HepG2 (cell line): ENCODE measurements at regions not wholly inside any gene's neighbourhood (a gene's known extent, or its start where the extent isn't known, plus 50 kb on each side); places are given as distances from the start of the nearest gene placed in this dataset.

ENCODE experiments used
- ATAC-seq: fragments of 200-7000 bp; cut with Tn5 transposase; 3 replicates; pipeline ENCODE4 v1.9.1; 2020; ENCODE audit warnings: mild to moderate bottlenecking, moderate library complexity
- BruUV-seq: library from RNA; stranded (reverse); fragments of 400-500 nt; replicated peaks from 2 replicates; lab custom pipeline; 2021; lab: Mats Ljungman, UMichigan
- CTCF ChIA-PET: fragments of 300-600 bp; formaldehyde crosslinking; extraction: SDS; loops from one replicate; lab custom pipeline; 2021; ENCODE audit warnings: low total read pairs, inconsistent platforms, low intra/inter-chr PET ratio; lab: Yijun Ruan, JAX
- POLR2A ChIA-PET: fragments of 350-600 bp; sonication (Branson Sonifier 250); formaldehyde crosslinking; loops from one replicate; lab custom pipeline; 2020; ENCODE audit warnings: antibody characterized with exemption, inconsistent platforms; lab: Yijun Ruan, JAX
- DNase-seq: peaks from one replicate; pipeline ENCODE4 v3.0.0-alpha.2; 2015; ENCODE audit warnings: low spot score
- FAIRE-seq: peaks from 3 replicates; lab custom pipeline; 2011; peaks lifted over from hg19 to GRCh38; lab: Jason Lieb, UNC
- H2AFZ ChIP-seq: one replicate; pipeline ENCODE4 v1.6.1; 2011; ENCODE audit warnings: low read length, inconsistent platforms
- H3K27ac ChIP-seq: fragments of 300-600 bp; 3 replicates; pipeline ENCODE4 v1.8.0; 2011; ENCODE audit warnings: mixed run types, mild to moderate bottlenecking, mixed read lengths, low read length, inconsistent platforms; ENCODE audit not compliant: insufficient read depth; ENCODE audit errors: extremely low read length
- H3K27me3 ChIP-seq, 2 experiments: fragments of 200-600 bp in 1 of 2; 2 replicates in 1 of 2; 3 replicates in 1 of 2; pipeline versions ENCODE4 v1.6.0 to v1.8.0; 2011; ENCODE audit warnings: low read length in 2 of 2, mild to moderate bottlenecking in 2 of 2, moderate library complexity in 2 of 2, inconsistent platforms in 1 of 2; ENCODE audit not compliant: insufficient read depth in 2 of 2, control insufficient read depth in 1 of 2
- H3K36me3 ChIP-seq, 2 experiments: fragments of 200-600 bp in 1 of 2; replicated peaks in 1 of 2; 2 replicates in 1 of 2; 3 replicates in 1 of 2; pipeline versions ENCODE4 v1.5.1 to v1.8.0; 2011; ENCODE audit warnings: low read length in 2 of 2, inconsistent platforms in 1 of 2; ENCODE audit not compliant: insufficient read depth in 2 of 2, control insufficient read depth in 1 of 2
- H3K4me1 ChIP-seq: 2 replicates; pipeline ENCODE4 v1.5.1; 2012; ENCODE audit warnings: low read length, inconsistent platforms; ENCODE audit not compliant: insufficient read depth
- H3K4me2 ChIP-seq: 2 replicates; pipeline ENCODE4 v1.6.0; 2011; ENCODE audit warnings: low read depth, low read length, inconsistent platforms
- H3K4me3 ChIP-seq, 3 experiments: fragments of 200-600 bp in 1 of 3; sonication (generic), shearing (Covaris generic) in 1 of 3; replicated peaks in 1 of 3; 2 replicates each; pipeline ENCODE4 v1.5.1; 2011 to 2016; ENCODE audit warnings: low read length in 3 of 3, inconsistent platforms in 2 of 3, low read depth in 2 of 3, mild to moderate bottlenecking in 2 of 3, control low read depth in 1 of 3, mixed read lengths in 1 of 3; ENCODE audit not compliant: insufficient read depth in 1 of 3
- H3K79me2 ChIP-seq: one replicate; pipeline ENCODE4 v1.6.1; 2011; ENCODE audit warnings: low read length, inconsistent platforms; ENCODE audit not compliant: insufficient read depth
- H3K9ac ChIP-seq: 2 replicates; pipeline ENCODE4 v1.6.0; 2011; ENCODE audit warnings: mild to moderate bottlenecking, low read depth, low read length, inconsistent platforms; ENCODE audit not compliant: insufficient read depth
- H3K9me3 ChIP-seq: 2 replicates; pipeline ENCODE4 v1.5.1; 2012; ENCODE audit warnings: mild to moderate bottlenecking, low read length
- H4K20me1 ChIP-seq: 2 replicates; pipeline ENCODE4 v1.6.0; 2011; ENCODE audit warnings: inconsistent platforms, mild to moderate bottlenecking, low read length, moderate library complexity; ENCODE audit not compliant: insufficient read depth
- CBX2 ChIP-seq, 2 experiments: fragments of 200-600 bp in 1 of 2; sonication (generic); formaldehyde crosslinking in 1 of 2; IDR thresholded peaks; 2 replicates each; pipeline versions ENCODE4 v1.7.0 to v1.8.1; 2018 to 2022; ENCODE audit warnings: low read depth in 2 of 2, low read length in 1 of 2, mild to moderate bottlenecking in 1 of 2, missing genetic modification reagents in 1 of 2
- CREB1 ChIP-seq, 2 experiments: fragments of 450-650 bp in 1 of 2; IDR thresholded peaks; 2 replicates each; pipeline ENCODE4 v1.6.1; 2016 to 2017; ENCODE audit warnings: control low read depth in 1 of 2, mild to moderate bottlenecking in 1 of 2, missing compliant biosample characterization in 1 of 2, missing genetic modification characterization in 1 of 2
- ELF3 ChIP-seq: IDR thresholded peaks from 2 replicates; pipeline ENCODE4 v1.6.1; 2016; ENCODE audit warnings: missing genetic modification reagents, missing compliant biosample characterization
- HHEX ChIP-seq: IDR thresholded peaks from 2 replicates; pipeline ENCODE4 v1.6.1; 2016; ENCODE audit warnings: control low read depth
- MAFF ChIP-seq: IDR thresholded peaks from 2 replicates; pipeline ENCODE4 v1.6.1; 2011; ENCODE audit warnings: low read depth, low read length, improper control_type of control experiment
- NCOA2 ChIP-seq: sonication (generic); formaldehyde crosslinking; IDR thresholded peaks from 2 replicates; pipeline ENCODE4 v1.8.0; 2022; ENCODE audit warnings: inconsistent platforms
- PAX8 ChIP-seq: sonication (generic); formaldehyde crosslinking; IDR thresholded peaks from 2 replicates; pipeline ENCODE4 v1.8.0; 2022; ENCODE audit warnings: mild to moderate bottlenecking, missing genetic modification reagents, borderline replicate concordance
- PBX3 ChIP-seq: sonication (generic); formaldehyde crosslinking; IDR thresholded peaks from 2 replicates; pipeline ENCODE4 v1.8.1; 2023; ENCODE audit warnings: missing genetic modification reagents, inconsistent platforms, borderline replicate concordance
- REST ChIP-seq, 2 experiments: IDR thresholded peaks; 2 replicates each; pipeline ENCODE4 v1.6.1; 2011 to 2012; ENCODE audit warnings: low read length in 2 of 2, borderline replicate concordance in 1 of 2, low read depth in 1 of 2, mild to moderate bottlenecking in 1 of 2, moderate library complexity in 1 of 2
- RFX3 ChIP-seq: IDR thresholded peaks from 2 replicates; pipeline ENCODE4 v1.6.1; 2016; ENCODE audit warnings: missing biosample characterization, missing genetic modification reagents
- SNRNP70 ChIP-seq: fragments of 200-400 bp; formaldehyde crosslinking; IDR thresholded peaks from 2 replicates; pipeline ENCODE4 v1.6.1; 2017; ENCODE audit warnings: mild to moderate bottlenecking, low read depth, low read length, moderate library complexity
- ZFYVE20 ChIP-seq: sonication (generic); formaldehyde crosslinking; IDR thresholded peaks from 2 replicates; pipeline ENCODE4 v1.8.0; 2023; ENCODE audit warnings: low read depth, mild to moderate bottlenecking, moderate library complexity, missing genetic modification reagents, borderline replicate concordance
- ZNF234 ChIP-seq: sonication (generic); formaldehyde crosslinking; conservative IDR thresholded peaks from 2 replicates; pipeline ENCODE4 v1.5.1; 2020; ENCODE audit warnings: mild to moderate bottlenecking, missing genetic modification reagents
- ZNF530 ChIP-seq: sonication (generic); formaldehyde crosslinking; IDR thresholded peaks from 2 replicates; pipeline ENCODE4 v1.5.0; 2020; ENCODE audit warnings: low read depth, mild to moderate bottlenecking, missing genetic modification reagents
- ZNF577 ChIP-seq: sonication (generic); formaldehyde crosslinking; IDR thresholded peaks from 2 replicates; pipeline ENCODE4 v1.4.0; 2020; ENCODE audit warnings: mild to moderate bottlenecking, low read depth, missing genetic modification reagents, borderline replicate concordance
- ZNF746 ChIP-seq: sonication (generic); formaldehyde crosslinking; IDR thresholded peaks from 2 replicates; pipeline ENCODE4 v1.8.0; 2022; ENCODE audit warnings: mild to moderate bottlenecking, missing genetic modification reagents
- in situ Hi-C: cut with HindIII; loops from 2 replicates; pipeline ENCODE4 v1.10.0; 2017; ENCODE audit warnings: low pct_unique_long_range_greater_than_20kb; ENCODE audit not compliant: extremely low pct_ligation_motif_present
- intact Hi-C: fragments of 100-400 bp; cut with micrococcal nuclease; formaldehyde crosslinking; loops from one replicate; pipeline ENCODE4 v1.10.0; 2022; ENCODE audit not compliant: unreplicated experiment

- TF ChIP-seq ELF3 (no peak), CREB1 (IDR thresholded peaks at IDR 0.05) (no peak), CREB1 (CRISPR knock-in tag; IDR thresholded peaks at IDR 0.05) (no peak), ZFYVE20 (no peak), NCOA2 (CRISPR knock-in tag) (no peak), ZNF530 (no peak), RFX3 (no peak)
These were observed 60.4 kb upstream of the VTCN1 start (continued) for GRCh38 chr1:117271129-117271528.

GRCh38 chr1:117270679-117271078 is 60.0 kb upstream of the VTCN1 start:
- no TSS peak for BruUV-seq
- FAIRE-seq (no peak), DNase-seq (no peak), ATAC-seq (no peak)
- CTCF ChIA-PET = no interaction called here
- no peak overlapping the region for H3K4me3 ChIP-seq
- H3K9me3 ChIP-seq = no peaks in the 10 kb centered on the region
- no peaks in the 10 kb centered on the region for H3K36me3 ChIP-seq
- no peaks in the 10 kb centered on the region for H4K20me1 ChIP-seq
- no peaks in the 10 kb centered on the region for H3K4me1 ChIP-seq
- in situ Hi-C loops = no loop called here
- POLR2A ChIA-PET = no interaction called here
- no peak overlapping the region for H3K27ac ChIP-seq
- no peak overlapping the region for H3K9ac ChIP-seq
- H3K79me2 ChIP-seq = no peaks in the 10 kb centered on the region
- TF ChIP-seq CBX2 (IDR thresholded peaks at IDR 0.05; ENCODE audit: low read depth, low read length) (no peak), CBX2 (CRISPR knock-in tag; IDR thresholded peaks at IDR 0.05; ENCODE audit: low read depth) (no peak), ZNF746 (CRISPR knock-in tag) (no peak), PAX8 (CRISPR knock-in tag) (no peak), HHEX (CRISPR knock-in tag) (no peak), MAFF (no peak), SNRNP70 (no peak), ZNF234 (CRISPR knock-in tag) (no peak), PBX3 (CRISPR knock-in tag) (no peak), ZNF577 (CRISPR knock-in tag) (no peak), REST (IDR thresholded peaks at IDR 0.05; ENCODE audit: borderline replicate concordance in 1 of 2, low read depth in 1 of 2, low read length in 2 of 2) (no peak)
- peaks cover 0 to 4% of the 10 kb centered on the region in 2 experiments; a peak in 1 of 5 replicates for H3K27me3 ChIP-seq
- H2AFZ ChIP-seq = no peak overlapping the region
- no peak overlapping the region for H3K4me2 ChIP-seq
- intact Hi-C loops = no loop called here
